Cardiac fibroblast (primary cell): ENCODE measurements at regions not wholly inside any gene's neighbourhood (a gene's known extent, or its start where the extent isn't known, plus 50 kb on each side); places are given as distances from the start of the nearest gene placed in this dataset.

Experiments used
- DNase-seq, 2 donors: peaks; one replicate each; pipeline versions ENCODE4 v3.0.0 to v3.0.0-alpha.2; 2010; ENCODE audit warnings: low read depth in 2 of 2
- H3K4me3 ChIP-seq, 2 donors: replicated peaks in 1 of 2; 1 replicate in 1 of 2; 2 replicates in 1 of 2; pipeline ENCODE4 v1.5.1; 2011; ENCODE audit warnings: low read depth in 2 of 2, low read length in 2 of 2, mild to moderate bottlenecking in 2 of 2, moderate library complexity in 1 of 2
- TF ChIP-seq, protein P1 (sequence below): IDR thresholded peaks from one replicate; pipeline ENCODE4 v1.5.1; 2011; ENCODE audit warnings: low read depth, mild to moderate bottlenecking, low read length, inconsistent platforms

DNA sequence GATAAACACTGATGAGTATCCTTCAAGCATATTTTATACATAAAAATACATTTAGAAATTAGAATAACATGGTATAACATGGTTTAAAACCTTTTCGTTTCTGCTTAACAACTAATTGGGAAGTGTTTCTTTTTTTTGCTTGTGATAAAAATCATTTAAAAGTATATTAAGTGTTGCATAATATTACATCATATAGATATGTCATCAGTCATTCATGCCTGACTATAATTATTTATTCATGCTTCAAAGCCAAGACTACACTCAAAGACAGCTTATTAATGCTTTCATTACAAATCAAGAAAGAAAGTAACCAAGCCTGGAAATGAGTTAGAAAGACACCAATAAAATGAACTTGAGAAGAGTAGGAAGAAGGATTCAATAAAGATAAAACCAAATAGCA lies 136.6 kb upstream of the TP63 start:
- TF ChIP-seq, protein P1, sequence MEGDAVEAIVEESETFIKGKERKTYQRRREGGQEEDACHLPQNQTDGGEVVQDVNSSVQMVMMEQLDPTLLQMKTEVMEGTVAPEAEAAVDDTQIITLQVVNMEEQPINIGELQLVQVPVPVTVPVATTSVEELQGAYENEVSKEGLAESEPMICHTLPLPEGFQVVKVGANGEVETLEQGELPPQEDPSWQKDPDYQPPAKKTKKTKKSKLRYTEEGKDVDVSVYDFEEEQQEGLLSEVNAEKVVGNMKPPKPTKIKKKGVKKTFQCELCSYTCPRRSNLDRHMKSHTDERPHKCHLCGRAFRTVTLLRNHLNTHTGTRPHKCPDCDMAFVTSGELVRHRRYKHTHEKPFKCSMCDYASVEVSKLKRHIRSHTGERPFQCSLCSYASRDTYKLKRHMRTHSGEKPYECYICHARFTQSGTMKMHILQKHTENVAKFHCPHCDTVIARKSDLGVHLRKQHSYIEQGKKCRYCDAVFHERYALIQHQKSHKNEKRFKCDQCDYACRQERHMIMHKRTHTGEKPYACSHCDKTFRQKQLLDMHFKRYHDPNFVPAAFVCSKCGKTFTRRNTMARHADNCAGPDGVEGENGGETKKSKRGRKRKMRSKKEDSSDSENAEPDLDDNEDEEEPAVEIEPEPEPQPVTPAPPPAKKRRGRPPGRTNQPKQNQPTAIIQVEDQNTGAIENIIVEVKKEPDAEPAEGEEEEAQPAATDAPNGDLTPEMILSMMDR = no peak
- no peak for DNase-seq
- no peak overlapping the region for H3K4me3 ChIP-seq

DNA sequence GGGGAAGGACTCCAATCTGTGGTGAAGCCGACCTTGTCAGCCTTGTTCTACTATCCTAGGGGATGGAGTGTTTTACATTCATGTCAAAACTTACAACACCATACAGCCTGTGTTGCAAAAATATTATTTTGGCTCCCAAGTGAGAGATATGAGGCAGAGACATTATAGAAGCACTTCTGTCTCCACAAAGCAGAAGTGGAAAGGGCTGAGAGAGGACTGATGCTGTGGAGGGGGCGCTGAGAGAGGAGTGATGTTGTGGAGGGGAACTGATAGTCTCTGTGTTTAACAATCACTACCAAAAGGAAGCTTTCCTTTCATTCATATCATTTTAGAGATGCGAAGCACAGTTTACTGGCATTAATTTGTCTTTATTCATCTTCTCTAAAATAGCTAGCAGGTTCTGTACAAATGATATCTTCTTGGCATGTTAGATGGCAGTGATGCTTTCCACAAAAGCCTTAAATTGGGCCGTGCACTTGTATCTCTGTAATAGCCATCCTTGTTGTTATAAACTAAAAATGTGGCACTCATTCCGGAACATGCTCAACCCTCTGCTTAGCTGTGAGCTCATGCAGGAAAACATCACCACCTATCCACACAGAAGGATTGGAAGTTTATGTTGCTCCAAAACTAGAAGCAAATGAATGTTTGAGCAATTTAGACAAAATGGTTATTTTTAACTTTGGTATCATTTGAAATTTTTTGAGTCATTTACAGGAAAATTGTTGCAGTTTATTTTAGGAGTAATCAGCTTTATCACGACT lies 134.6 kb upstream of the TP63 start:
- no peak overlapping the region for H3K4me3 ChIP-seq
- DNase-seq = no peak
- TF ChIP-seq, protein P1 = no peak

DNA sequence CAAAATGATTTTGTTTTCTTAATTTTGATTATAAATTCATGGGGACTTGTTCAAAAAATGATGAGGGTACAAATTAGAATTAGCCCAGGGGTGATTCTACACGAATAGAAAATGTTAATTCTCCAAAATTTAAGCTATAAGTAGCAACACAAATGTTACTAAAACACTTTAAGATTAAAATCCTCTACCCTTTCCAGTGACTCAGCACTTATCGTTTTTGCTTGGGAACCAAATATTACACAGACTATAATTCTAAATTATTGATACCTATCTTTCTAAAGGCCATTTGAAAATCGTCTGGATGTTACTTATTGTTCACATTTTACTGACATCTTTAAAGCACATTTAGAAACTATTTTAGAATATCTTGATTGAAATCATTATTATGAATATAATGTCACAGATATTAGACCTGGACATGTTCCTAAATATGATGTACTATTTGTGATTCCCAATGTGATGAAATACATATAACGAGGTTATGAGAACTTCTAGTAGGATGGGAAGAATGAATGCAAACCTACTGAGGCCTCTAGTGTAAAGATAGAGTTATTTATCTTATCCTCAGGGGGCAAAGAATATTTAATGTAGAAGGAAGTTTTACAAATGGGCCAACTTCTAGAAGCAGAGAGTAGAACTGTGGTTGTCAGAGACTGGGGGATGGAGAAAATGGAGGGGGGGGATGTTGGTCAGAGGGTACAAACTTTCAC lies 132.0 kb upstream of the TP63 start:
- TF ChIP-seq, protein P1 = no peak
- H3K4me3 ChIP-seq = no peak overlapping the region
- DNase-seq = no peak

DNA sequence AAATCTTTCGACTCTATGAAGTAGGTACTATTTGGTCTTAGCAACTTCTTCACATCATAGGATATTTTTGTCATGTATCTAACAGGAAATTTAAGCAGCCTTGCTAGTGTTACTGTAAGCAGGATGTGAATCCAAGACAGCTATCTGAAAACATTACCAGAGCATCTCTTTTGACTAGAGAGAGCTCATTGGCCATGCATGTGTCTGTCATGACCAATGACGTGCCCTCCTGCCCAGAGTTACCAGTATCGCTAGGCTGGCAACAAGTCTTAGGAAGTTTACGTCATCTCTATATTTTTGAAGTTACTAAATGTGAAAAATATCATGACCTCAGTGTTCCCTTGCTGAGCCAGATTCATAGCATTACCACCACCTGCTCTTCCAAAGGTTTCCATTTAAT lies 130.9 kb upstream of the TP63 start:
- H3K4me3 ChIP-seq = no peak overlapping the region
- TF ChIP-seq, protein P1 = no peak
- DNase-seq = no peak

DNA sequence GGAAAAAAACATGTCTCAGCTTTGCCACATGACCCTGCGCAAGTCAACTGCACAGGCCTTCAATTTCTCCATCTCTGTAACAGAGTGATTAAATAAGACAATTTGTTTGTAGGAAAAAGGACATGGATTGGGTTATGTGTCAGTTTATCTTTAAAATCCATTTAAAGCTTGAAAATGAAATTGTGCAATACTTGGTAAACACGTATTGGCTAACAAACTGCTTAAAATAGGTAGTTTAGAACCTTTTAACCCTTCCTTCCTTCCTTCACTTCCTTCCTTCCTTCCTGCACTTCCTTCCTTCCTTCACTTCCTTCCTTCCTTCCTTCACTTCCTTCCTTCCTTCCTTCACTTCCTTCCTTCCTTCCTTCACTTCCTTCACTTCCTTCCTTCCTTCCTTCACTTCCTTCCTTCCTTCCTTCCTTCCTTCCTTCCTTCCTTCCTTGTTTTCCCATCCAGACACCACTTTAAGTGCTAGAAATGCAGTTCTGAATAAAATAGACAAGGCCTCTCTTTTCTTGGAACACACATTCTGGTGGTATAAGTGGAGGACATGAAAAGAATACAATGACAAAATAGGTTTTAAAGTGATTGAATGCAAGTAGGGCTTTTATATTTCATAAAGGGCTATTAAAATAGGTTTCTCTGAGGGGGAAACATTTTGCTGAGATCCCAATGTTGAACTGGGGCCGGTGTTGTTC lies 130.2 kb upstream of the TP63 start:
- TF ChIP-seq, protein P1 = no peak
- no peak for DNase-seq
- no peak overlapping the region for H3K4me3 ChIP-seq

DNA sequence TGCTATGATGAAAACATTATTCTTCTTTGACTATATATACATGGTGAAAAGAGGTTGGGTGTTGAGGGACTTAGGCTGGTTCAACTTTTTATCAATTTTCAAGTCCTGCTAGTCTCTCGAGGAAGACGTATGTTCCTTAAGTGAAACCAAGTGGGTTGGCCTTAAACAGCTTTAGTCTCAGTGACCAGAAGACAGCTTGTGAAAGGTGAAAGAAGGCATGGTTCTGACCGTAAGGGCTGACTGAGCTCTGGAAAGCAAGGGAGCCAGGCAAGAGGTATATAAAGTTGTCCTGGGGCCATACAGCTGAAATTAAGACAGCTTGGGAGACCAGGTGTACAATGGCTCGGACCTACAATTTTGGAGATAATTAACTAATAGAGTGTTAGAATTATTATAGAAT lies 128.9 kb upstream of the TP63 start:
- H3K4me3 ChIP-seq = no peak overlapping the region
- TF ChIP-seq, protein P1 = no peak
- DNase-seq = no peak
